ES-I3 (cell line): ENCODE measurements at regions not wholly inside any gene's neighbourhood (a gene's known extent, or its start where the extent isn't known, plus 50 kb on each side); places are given as distances from the start of the nearest gene placed in this dataset.
"Not testable (repeated sequence)": the region's sequence is repeated elsewhere in the genome, so short reads cannot be mapped to it uniquely, and the experiment has no call there.

Source experiments
- H3K36me3 ChIP-seq: 2 replicates; pipeline ENCODE4 v1.6.1; 2013; ENCODE audit warnings: mild to moderate bottlenecking, low read length, control low read depth, moderate library complexity; ENCODE audit not compliant: insufficient read depth
- H3K4me1 ChIP-seq: 2 replicates; pipeline ENCODE4 v1.6.1; 2013; ENCODE audit warnings: mild to moderate bottlenecking, control low read depth, low read length; ENCODE audit not compliant: insufficient read depth
- H3K9ac ChIP-seq: 2 replicates; pipeline ENCODE4 v1.6.1; 2013; ENCODE audit warnings: low read depth, mild to moderate bottlenecking, low read length, moderate library complexity
- H3K9me3 ChIP-seq: 2 replicates; pipeline ENCODE4 v1.6.1; 2013; ENCODE audit warnings: mild to moderate bottlenecking, low read length, moderate library complexity; ENCODE audit not compliant: control insufficient read depth, insufficient read depth

GRCh38 chr15:45867281-45867680 lies 232.5 kb downstream of the SQOR start:
- Histone ChIP-seq H3K36me3 (no peaks in the 10 kb centered on the region), H3K9ac (no peak overlapping the region), H3K4me1 (no peaks in the 10 kb centered on the region), H3K9me3 (no peaks in the 10 kb centered on the region)

GRCh38 chr15:45868109-45868691 lies 233.4 kb downstream of the SQOR start:
- Histone ChIP-seq H3K4me1 (no peaks in the 10 kb centered on the region), H3K9me3 (no peaks in the 10 kb centered on the region), H3K36me3 (no peaks in the 10 kb centered on the region), H3K9ac (no peak overlapping the region)

- Histone ChIP-seq H3K9ac (no peak overlapping the region), H3K9me3 (no peaks in the 10 kb centered on the region), H3K4me1 (no peaks in the 10 kb centered on the region), H3K36me3 (no peaks in the 10 kb centered on the region)
Observed at GRCh38 chr15:45869034-45869668, 234.3 kb downstream of the SQOR start.

- Histone ChIP-seq H3K4me1 (no peaks in the 10 kb centered on the region), H3K9me3 (no peaks in the 10 kb centered on the region), H3K36me3 (no peaks in the 10 kb centered on the region), H3K9ac (no peak overlapping the region)
Observed at GRCh38 chr15:45871121-45871855, 236.5 kb downstream of the SQOR start.

GRCh38 chr15:45873781-45874180 lies 239.0 kb downstream of the SQOR start:
- H3K9ac ChIP-seq, result no peak overlapping the region
- H3K4me1 ChIP-seq, result no peaks in the 10 kb centered on the region
- H3K9me3 ChIP-seq, result no peaks in the 10 kb centered on the region
- H3K36me3 ChIP-seq, result no peaks in the 10 kb centered on the region

GRCh38 chr15:45874566-45874965 lies 239.7 kb downstream of the SQOR start:
- not testable (repeated sequence) for H3K9me3 ChIP-seq, H3K36me3 ChIP-seq

GRCh38 chr15:45884289-45884688 lies 249.5 kb downstream of the SQOR start:
- H3K4me1 ChIP-seq, result no peaks in the 10 kb centered on the region
- H3K9ac ChIP-seq, result no peak overlapping the region
- H3K9me3 ChIP-seq, result no peaks in the 10 kb centered on the region
- H3K36me3 ChIP-seq, result no peaks in the 10 kb centered on the region

More at GRCh38 chr15:45874566-45874965, 239.7 kb downstream of the SQOR start:
- not testable (repeated sequence) for H3K9ac ChIP-seq, H3K4me1 ChIP-seq

GRCh38 chr15:45884755-45885445 lies 250.1 kb downstream of the SQOR start:
- H3K4me1 ChIP-seq, result no peaks in the 10 kb centered on the region
- no peak overlapping the region for H3K9ac ChIP-seq
- no peaks in the 10 kb centered on the region for H3K36me3 ChIP-seq

GRCh38 chr15:45885801-45886200 lies 251.0 kb downstream of the SQOR start:
- no peaks in the 10 kb centered on the region for H3K9me3 ChIP-seq
- no peaks in the 10 kb centered on the region for H3K36me3 ChIP-seq
- no peaks in the 10 kb centered on the region for H3K4me1 ChIP-seq
- no peak overlapping the region for H3K9ac ChIP-seq

More at GRCh38 chr15:45884755-45885445, 250.1 kb downstream of the SQOR start:
- H3K9me3 ChIP-seq, result no peaks in the 10 kb centered on the region

- no peaks in the 10 kb centered on the region for H3K9me3 ChIP-seq
- no peaks in the 10 kb centered on the region for H3K4me1 ChIP-seq
- H3K9ac ChIP-seq, result no peak overlapping the region
- no peaks in the 10 kb centered on the region for H3K36me3 ChIP-seq
Observed at GRCh38 chr15:45891766-45892165, 256.9 kb downstream of the SQOR start.

GRCh38 chr15:45892182-45892581 lies 257.4 kb downstream of the SQOR start:
- no peaks in the 10 kb centered on the region for H3K9me3 ChIP-seq
- no peaks in the 10 kb centered on the region for H3K36me3 ChIP-seq
- no peak overlapping the region for H3K9ac ChIP-seq
- H3K4me1 ChIP-seq, result no peaks in the 10 kb centered on the region

- H3K4me1 ChIP-seq, result no peaks in the 10 kb centered on the region
- H3K36me3 ChIP-seq, result no peaks in the 10 kb centered on the region
- peaks cover 3% of the 10 kb centered on the region; the same call in 1 of the 2 replicates for H3K9me3 ChIP-seq
- no peak overlapping the region for H3K9ac ChIP-seq
Observed at GRCh38 chr15:45903283-45903682, 268.5 kb downstream of the SQOR start.

GRCh38 chr15:45904019-45904418 lies 269.2 kb downstream of the SQOR start:
- H3K4me1 ChIP-seq, result no peaks in the 10 kb centered on the region
- no peaks in the 10 kb centered on the region for H3K36me3 ChIP-seq
- peaks cover 3% of the 10 kb centered on the region; the same call in 1 of the 2 replicates for H3K9me3 ChIP-seq
- no peak overlapping the region for H3K9ac ChIP-seq

GRCh38 chr15:45906230-45906629 lies 271.4 kb downstream of the SQOR start:
- H3K9me3 ChIP-seq, result peaks cover 3% of the 10 kb centered on the region; the same call in 1 of the 2 replicates
- H3K36me3 ChIP-seq, result no peaks in the 10 kb centered on the region
- H3K4me1 ChIP-seq, result no peaks in the 10 kb centered on the region
- no peak overlapping the region for H3K9ac ChIP-seq
